ENCODE measurements at regions not wholly inside any gene's neighbourhood (a gene's known extent, or its start where the extent isn't known, plus 50 kb on each side); places are given as distances from the start of the nearest gene placed in this dataset.

DNA sequence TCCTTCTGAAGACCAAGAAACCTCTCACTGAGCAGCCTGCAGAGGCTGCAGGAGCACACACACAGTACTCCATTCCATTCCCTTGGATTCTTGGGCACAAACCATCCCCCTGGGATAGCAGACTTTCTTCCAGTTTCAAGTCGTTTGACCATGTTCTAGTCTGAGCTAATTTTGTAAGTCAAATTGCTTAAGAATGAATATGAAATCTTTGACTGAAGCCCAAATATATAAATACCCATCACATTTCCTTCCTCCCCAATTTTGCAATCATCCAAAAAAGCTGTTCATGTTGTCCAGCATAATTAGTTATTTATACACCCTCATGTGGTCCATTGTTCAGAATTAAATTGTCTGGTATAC, 231.2 kb upstream of the TPRG1 start:
- peak; percentile 16 for DNase-seq

GRCh38 chr3:188941103-188941502, 230.7 kb upstream of the TPRG1 start:
- no peak for DNase-seq

DNA sequence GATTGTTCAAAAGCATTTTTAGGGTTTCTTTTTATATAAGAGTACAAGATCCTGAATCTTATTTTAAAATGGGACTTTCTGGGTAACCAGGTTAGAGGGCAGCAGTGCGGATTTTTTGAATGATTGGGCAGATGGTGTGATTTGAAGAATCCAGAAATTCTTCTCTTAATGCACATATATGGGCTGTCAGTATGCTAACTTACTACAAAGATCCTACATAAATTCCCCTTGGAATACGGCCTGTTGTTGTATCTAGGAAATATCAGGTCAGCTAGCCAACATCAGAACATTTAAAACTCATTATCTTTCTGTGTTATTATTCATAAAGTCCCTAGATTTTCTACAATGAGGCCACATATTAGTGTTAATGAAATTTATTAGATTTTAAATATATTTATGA, 229.6 kb upstream of the TPRG1 start:
- no peak for DNase-seq

DNA sequence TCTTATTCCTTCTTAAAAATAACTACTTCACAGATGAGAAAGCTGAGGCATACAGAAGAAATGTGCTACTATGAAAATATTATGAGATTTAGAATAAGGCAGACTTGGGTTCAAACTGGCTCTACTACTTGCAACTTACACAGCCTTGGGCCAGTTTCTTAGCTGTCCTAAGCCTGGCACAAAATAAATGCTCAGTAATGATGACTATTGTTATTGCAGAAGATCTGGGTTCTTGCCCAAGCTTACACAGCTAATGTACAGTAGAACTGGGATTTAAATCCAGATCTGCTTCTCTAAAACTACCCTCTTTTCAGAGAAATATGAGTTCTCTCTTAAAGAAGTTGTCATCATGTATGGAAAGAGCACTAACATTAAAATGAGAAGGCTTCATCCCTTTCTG, 228.2 kb upstream of the TPRG1 start:
- no peak for DNase-seq

DNA sequence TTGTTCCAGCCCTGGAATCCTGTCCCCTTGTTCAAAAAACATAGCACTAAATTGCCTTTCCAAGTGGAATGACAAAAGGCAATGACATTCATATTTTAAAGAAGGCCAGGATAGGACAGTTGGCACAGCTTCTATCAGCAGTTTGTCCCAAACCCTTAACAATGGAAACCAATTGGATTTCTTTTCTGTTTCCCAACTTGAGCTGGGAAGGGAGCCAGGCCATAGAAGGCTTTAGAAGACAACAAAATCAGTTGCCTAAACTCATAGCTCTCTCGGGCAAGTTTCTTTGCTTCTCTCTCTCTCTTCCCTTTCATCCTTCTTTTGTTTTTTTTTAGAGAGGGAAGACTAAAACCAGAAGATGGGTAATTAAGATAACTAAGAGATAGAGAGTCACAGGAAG, 227.7 kb upstream of the TPRG1 start:
- DNase-seq = no peak

DNA sequence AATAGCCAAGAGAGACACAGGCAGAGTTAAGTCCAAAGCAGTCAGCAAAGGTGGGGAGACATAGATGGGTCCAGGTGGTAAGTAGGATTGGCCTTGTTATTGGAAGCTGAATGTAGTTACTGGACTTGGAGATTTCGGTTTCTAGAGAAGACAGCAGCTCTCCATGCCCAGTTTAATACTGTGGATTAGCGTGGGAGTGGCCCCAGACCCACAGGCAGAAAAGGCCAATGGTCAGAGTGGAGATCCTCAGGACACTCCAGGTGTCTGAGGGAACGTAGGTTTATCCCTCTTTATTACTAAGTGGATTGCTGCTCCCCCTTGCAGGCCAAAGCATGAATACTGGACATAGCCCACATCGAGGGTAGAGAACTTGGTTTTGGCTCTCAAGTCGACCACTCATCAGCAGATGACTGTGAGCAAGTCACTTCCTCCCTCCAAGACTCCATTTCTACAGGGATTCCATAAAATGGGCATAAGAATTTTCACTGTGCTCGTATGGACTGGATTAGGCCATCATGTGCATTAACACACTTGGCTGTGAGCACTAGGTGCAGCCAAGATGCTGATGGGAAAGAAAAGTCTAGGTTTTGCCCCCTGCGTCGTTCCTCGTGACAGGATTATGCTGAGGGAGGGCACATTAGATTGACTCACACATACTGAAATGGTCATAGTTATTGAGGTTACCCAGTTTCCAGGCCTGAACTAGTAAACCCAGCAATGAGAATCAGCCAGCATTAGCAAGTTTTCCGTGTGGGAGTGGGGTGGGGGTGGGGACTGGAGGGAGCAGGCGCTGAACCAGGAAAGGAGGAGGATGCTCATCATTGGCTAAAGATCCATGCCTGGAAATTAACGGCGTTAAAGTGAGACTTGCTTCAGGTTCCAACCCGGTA, 225.2 kb upstream of the TPRG1 start:
- DNase-seq = no peak

DNA sequence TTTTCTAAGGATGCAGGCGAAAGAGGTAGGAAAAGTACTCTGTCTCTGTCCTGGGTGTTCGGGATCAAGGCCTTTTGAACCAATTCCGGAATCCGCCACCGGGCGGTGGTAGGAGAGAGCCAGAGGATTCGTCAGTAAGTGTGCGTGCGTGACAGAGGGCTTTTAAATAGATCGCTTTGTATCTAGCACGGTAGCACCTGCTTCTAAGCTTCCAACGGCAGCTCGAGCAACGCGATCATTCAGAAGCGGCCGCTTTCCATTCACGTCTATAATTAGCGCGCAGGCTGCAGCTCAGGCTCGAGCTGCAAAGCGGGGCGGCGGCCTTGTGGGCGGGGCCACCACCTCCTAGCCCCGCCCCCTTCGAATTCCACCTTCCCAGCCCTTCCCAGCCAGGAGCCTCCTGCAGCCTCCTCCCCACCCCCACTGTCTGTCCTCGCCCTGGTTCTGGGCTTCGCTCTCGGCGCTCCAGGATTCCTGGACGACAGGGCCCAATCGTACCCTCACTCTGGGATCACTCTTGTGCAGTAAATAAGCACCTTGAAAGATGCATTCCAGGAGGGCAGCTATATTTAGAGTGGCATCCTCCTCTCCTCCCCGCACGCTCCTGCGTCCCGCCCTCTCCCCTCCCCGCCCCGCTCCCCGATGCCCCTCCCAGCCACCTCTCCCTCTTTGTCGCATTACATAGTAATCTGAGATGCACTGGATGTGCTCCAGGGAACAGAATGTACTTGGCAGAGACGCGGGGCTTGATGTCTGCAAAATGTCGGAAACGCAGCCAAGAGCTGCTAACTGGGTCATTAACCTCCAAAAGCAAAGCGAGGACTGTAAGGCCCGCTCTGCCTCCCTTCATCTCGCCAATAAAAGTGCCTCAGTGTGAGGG, 224.1 kb upstream of the TPRG1 start:
- peak; percentile 98 for DNase-seq

- DNase-seq = no peak
These were observed 223.3 kb upstream of the TPRG1 start for GRCh38 chr3:188948281-188948996.

DNA sequence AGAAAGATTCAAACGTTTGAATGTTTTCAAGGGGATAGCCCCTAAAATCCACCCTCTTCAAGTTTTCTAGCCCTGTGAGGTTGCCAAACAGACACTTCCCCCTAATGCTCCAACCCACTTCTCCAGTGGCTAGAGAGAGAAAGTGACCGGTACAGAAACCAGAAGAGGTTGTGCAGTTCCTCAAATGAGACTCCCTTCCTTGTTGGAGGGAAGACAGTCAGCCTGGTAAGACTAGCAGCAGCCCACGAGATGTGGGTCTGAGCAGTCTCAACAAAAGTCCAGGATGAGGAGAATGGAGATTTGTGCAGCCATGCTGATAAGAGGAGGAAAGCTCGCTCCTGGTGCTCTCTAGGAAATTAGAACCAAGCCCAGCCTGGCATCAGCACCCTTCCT, 222.8 kb upstream of the TPRG1 start:
- no peak for DNase-seq

GRCh38 chr3:188949456-188949855, 222.3 kb upstream of the TPRG1 start:
- DNase-seq = no peak

DNA sequence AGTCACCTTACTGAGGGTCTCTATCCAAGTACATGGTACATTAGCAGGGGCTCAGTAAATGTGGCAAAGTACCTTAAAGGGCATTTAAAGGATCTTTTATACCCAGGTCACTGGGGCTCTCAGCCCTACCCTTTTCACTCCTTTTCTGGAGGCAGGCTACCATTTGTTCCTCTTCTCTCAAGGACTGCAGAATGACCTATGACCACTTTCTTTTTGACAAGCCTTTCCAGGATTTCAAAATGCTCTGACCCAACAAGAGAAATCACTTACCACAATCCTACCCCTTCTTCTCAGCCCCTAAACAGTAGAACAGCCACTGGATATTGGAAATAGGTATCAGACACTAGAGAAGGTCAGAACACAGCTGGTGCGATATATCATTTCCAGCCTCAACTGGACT, 221.8 kb upstream of the TPRG1 start:
- no peak for DNase-seq

DNA sequence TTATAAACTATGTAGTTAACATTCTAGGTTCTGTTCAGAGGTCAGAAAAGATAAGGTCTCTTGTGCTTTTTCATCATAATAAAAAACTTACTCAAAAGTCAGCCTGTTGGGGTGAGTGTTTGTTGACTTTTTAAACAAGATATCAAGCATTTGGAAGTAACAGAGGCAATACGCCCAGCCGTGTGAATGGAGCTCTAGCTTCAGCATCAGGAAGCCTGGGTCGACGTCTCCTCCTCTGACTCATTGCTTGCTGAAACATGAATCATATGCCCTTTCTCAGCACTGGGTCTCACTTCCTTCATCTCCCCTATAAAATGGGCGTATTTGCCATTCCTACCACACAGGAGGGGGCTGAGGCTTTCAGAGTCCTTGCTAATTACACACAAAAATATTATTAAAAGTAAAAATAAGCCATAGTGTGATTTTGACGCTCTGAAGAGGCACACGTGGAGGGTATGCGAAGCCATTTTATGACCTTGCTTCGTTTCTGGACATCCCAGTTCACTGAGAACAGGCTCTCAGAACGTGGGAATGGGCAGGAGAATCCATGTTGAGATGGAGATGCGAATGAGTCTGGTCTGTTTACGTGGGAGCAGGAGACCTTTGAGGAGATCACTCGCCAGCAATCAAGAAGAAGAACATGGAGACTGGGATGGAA, 220.8 kb upstream of the TPRG1 start:
- no peak for DNase-seq

- DNase-seq = no peak
These were observed 220.0 kb upstream of the TPRG1 start for GRCh38 chr3:188951734-188952133.

- DNase-seq = peak; percentile 78
These were observed 217.1 kb upstream of the TPRG1 start for GRCh38 chr3:188954590-188955208.

DNA sequence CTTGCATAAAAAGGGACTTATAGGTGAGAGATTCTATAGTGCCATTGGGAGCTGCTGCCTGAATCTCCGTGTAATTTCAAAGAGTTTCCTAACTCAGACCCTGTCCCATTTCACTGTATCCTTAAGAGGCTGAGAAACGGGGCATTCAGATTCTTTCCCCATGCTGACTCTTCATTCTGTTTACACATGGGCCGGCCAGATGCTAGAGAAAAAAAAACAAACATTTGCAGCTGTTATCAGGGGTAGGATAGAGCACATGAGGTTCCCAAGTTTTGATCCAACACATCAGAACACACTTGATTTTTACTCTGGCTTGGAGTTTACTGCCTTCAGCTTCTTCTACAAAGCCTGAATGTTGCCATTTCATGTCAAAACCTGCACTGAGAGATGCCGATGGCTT, 215.9 kb upstream of the TPRG1 start:
- DNase-seq = no peak

- peak; percentile 20 for DNase-seq
These were observed 214.8 kb upstream of the TPRG1 start for GRCh38 chr3:188956839-188957489.

GRCh38 chr3:188959013-188959412, 212.8 kb upstream of the TPRG1 start:
- DNase-seq = no peak

- peak; percentile 52 for DNase-seq
These were observed 209.2 kb upstream of the TPRG1 start for GRCh38 chr3:188962253-188963247.

GRCh38 chr3:188964957-188965356, 206.8 kb upstream of the TPRG1 start:
- no peak for DNase-seq

- DNase-seq = no peak
These were observed 199.5 kb upstream of the TPRG1 start for GRCh38 chr3:188972310-188972709.

Measured in skin of body (tissue), 1 donor.